Posterior vena cava (tissue), 2 donors: ENCODE measurements at regions not wholly inside any gene's neighbourhood (a gene's known extent, or its start where the extent isn't known, plus 50 kb on each side); places are given as distances from the start of the nearest gene placed in this dataset.

Source experiments
- DNase-seq: peaks from one replicate; pipeline ENCODE4 v3.0.0-alpha.2; 2020; ENCODE audit warnings: low spot score
- intact Hi-C, 2 donors: fragments of 100-400 bp; cut with DNase I; formaldehyde crosslinking; loops; one replicate each; pipeline versions ENCODE4 v1.14.1 to v1.14.2; 2022 to 2023
- donor health status: DM: yes; HTN: yes; CAD: no.
- donor health status: DM: yes; HTN: yes; CAD: no.

DNA sequence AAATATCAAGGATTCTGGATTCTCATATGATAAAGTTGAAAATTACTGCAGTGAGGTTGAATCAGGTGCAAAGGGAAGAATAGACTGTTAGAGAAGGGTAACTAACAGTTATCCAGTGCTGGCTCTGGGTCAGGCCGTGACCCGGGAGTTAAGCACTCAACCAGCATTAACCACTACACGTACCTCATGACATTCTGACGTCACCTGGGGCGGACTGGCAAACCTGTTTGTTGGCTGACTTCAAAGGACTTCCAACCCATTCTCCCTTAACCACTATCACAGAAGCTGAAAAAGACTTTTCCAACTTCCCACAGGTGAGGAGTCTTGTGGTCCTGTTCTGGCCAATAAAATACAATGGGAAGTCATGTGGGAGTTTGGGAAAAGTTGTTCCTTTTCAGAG lies 268.9 kb downstream of the ENC1 start:
- no peak for DNase-seq
- intact Hi-C loops, result no loop called here

DNA sequence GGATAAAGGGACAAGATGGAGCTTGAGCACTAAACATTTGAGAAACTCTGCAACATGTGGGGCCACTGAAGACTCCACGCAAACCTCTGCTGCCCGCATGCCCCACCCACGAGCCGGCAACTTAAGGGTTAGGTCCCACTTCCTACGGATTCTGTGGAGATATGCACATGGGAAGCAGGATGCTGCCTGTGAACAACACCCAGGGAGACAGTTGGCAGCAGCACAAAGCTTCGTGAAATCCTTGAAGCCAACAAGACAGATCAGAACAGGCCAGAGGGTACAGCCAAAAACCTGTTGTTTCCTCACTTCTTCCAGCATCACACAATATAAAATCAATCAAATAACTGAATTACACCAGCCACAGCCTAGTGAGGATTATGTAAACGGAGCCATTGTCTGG lies 270.4 kb downstream of the ENC1 start:
- intact Hi-C loops, result no loop called here
- DNase-seq, result peak; percentile 62

- peak; percentile 44 for DNase-seq
- intact Hi-C loops, result loop anchor here in 1 of 2 donors (10.0 kb wide), 1 partner anchor 114 kb away; no protein-coding TSS in a partner anchor
These were observed 271.4 kb downstream of the ENC1 start for GRCh38 chr5:74369173-74369572.

- intact Hi-C loops, result loop anchor here in 1 of 2 donors (10.0 kb wide), 1 partner anchor 113 kb away; no protein-coding TSS in a partner anchor
- no peak for DNase-seq
These were observed 272.6 kb downstream of the ENC1 start for GRCh38 chr5:74367934-74368333.

- DNase-seq, result no peak
- intact Hi-C loops, result loop anchor here in 1 of 2 donors (10.0 kb wide), 1 partner anchor 112 kb away; no protein-coding TSS in a partner anchor
These were observed 273.2 kb downstream of the ENC1 start for GRCh38 chr5:74367241-74367733.

DNA sequence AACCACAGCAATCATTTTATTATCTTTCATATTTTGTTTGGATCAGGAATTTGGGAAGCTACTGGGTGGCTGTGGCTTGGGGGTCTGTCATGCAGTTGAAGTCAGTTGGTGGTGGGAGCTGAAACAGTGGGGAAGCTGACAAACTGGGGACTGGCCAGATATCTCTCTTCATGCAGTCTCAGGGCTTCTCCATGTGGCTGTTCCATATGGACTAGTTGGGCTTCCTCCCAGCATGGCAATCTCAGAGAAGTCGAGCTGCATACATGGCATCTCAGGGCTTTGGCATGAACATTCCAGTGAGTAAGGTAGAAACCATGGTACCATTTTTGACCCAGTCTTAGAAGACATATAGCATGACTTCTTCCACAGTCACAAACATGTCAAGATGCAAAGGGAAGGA lies 274.8 kb downstream of the ENC1 start:
- intact Hi-C loops, result loop anchor here (1.0 to 10.0 kb wide), 2 partner anchors 47 to 111 kb away; no protein-coding TSS in a partner anchor
- no peak for DNase-seq

DNA sequence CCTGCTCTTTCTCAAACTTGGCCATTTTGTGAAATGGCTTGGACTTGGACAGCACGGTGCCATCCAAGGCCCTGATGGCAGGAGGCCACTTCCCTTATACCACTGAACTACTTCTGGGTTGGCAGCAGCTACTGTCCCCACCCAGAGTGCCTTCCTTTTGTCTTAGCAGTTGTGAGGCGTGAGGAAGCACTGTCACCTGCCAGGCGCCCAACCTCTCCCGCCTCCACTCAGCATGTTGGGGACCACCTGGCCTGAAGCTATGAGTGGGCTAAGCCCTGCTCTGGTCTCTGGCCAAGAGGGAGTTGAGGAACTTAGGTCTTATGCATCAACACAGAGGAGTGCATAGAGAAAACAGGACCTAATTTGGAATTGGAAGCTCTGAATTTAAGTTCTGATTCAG lies 276.0 kb downstream of the ENC1 start:
- intact Hi-C loops, result loop anchor here in 1 of 2 donors (10.0 kb wide), 1 partner anchor 110 kb away; no protein-coding TSS in a partner anchor
- DNase-seq, result no peak

DNA sequence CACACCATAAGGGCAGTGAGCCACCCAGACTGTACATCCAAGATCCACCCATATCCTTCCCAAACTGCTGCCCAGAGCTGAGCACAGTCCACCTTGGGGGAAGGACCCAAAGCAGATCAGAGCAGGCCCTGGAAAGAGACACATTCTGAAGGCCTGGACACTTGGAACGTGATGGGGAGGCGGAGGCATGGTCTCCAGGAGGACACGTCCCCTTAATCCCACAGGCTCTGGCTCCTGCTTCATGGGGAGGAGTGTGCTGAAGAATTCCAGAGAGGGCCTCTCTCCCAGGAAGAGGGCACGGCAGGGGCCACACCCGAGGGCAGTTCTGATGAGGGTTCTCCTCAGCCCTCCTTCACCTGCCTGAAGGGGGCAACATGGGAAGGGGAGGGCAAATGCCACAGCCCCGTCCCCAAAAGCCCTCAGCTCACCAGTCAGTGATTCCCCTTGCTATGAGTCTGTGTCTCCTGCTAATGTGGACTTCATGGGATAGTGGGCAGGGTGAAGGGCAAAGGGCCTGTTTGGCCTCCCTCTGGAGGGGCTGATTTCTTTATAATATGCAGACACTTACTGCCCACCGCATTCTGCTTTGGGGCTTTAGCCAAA lies 276.8 kb downstream of the ENC1 start:
- no peak for DNase-seq

GRCh38 chr5:74361406-74362358 lies 278.8 kb downstream of the ENC1 start:
- intact Hi-C loops, result loop anchor here in 1 of 2 donors (10.0 kb wide), 1 partner anchor 107 kb away; no protein-coding TSS in a partner anchor
- DNase-seq, result no peak

More for the DNA sequence above, 276.8 kb downstream of the ENC1 start:
- intact Hi-C loops, result loop anchor here in 1 of 2 donors (10.0 kb wide), 1 partner anchor 109 kb away; no protein-coding TSS in a partner anchor

GRCh38 chr5:74360535-74361210 lies 279.9 kb downstream of the ENC1 start:
- intact Hi-C loops, result loop anchor here in 1 of 2 donors (10.0 kb wide), 1 partner anchor 106 kb away; no protein-coding TSS in a partner anchor
- no peak for DNase-seq

GRCh38 chr5:74357827-74358226 lies 282.7 kb downstream of the ENC1 start:
- intact Hi-C loops, result no loop called here

GRCh38 chr5:74356009-74356695 lies 284.4 kb downstream of the ENC1 start:
- no peak for DNase-seq
- intact Hi-C loops, result no loop called here

More at GRCh38 chr5:74357827-74358226, 282.7 kb downstream of the ENC1 start:
- no peak for DNase-seq

- no peak for DNase-seq
- intact Hi-C loops, result no loop called here
These were observed 285.3 kb downstream of the ENC1 start for GRCh38 chr5:74355041-74355824.

DNA sequence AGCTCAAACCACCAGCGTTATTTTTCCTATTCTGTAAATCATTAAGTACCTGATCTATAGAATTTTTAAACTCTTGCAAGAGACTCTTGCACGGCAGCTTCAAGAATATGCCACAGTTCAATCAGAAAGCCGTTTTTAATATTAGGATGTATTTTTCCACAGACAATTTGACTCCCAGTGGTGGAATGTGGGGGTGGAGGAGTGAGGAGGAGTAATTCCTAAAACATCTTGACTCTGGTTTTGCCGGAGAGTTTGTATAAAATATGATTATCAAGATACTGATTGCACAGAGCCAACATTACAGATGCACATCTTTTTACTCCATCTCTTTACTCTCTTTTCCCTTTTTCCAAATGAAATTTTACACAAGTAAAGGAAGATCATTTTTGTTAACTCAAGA lies 288.3 kb downstream of the ENC1 start:
- no peak for DNase-seq
- intact Hi-C loops, result no loop called here

- intact Hi-C loops, result no loop called here
- no peak for DNase-seq
These were observed 297.4 kb downstream of the ENC1 start for GRCh38 chr5:74342948-74343682.

DNA sequence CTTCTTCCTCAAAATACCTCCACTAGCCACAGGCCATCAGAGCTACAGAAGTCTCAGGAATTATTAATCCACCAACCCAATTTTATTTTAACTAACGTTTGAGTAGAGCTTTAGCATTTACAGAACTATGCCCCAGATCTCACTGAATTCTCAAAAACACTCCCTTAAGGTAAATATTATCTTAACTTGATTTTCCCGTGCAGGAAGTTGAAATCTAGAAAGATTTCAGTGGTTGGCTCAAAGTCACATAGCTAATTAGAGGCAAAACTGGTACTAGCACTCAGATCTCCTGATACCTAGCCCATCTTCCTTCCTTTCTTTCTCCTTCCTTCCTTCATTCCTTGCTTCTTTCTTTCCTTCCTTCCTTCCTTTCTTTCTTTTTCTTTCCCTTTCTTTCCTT lies 298.3 kb downstream of the ENC1 start:
- intact Hi-C loops, result no loop called here
- DNase-seq, result no peak

GRCh38 chr5:74341221-74341620 lies 299.3 kb downstream of the ENC1 start:
- DNase-seq, result no peak
- intact Hi-C loops, result no loop called here
